Fibroblast of lung (primary cell): ENCODE measurements at regions not wholly inside any gene's neighbourhood (a gene's known extent, or its start where the extent isn't known, plus 50 kb on each side); places are given as distances from the start of the nearest gene placed in this dataset.

Experiments used
- CTCF ChIP-seq, 2 donors: IDR thresholded peaks in 1 of 2; conservative IDR thresholded peaks in 1 of 2; 1 replicate in 1 of 2; 2 replicates in 1 of 2; pipeline ENCODE4 v1.5.1; 2011 to 2012; ENCODE audit warnings: low read length in 2 of 2, control low read depth in 1 of 2, inconsistent platforms in 1 of 2, low read depth in 1 of 2, mild to moderate bottlenecking in 1 of 2
- EZH2 ChIP-seq: IDR thresholded peaks from 2 replicates; pipeline ENCODE4 v1.5.1; 2012; ENCODE audit warnings: low read length, control low read depth, mild to moderate bottlenecking; ENCODE audit errors: missing control alignments

- TF ChIP-seq CTCF (conservative IDR thresholded peaks at IDR 0.05 in 1 of 2, IDR thresholded peaks at IDR 0.05 in 1 of 2; ENCODE audit: low read depth in 1 of 2, low read length in 2 of 2) (no peak), EZH2 (no peak)
Observed at GRCh38 chr3:22700876-22701275, 502.3 kb upstream of the UBE2E2 start.
